GM18861 (cell line): ENCODE measurements at regions not wholly inside any gene's neighbourhood (a gene's known extent, or its start where the extent isn't known, plus 50 kb on each side); places are given as distances from the start of the nearest gene placed in this dataset.
A peak's percentile ranks its signal among the peaks of the same experiment; 100 is the strongest.
"Not testable (repeated sequence)": the region's sequence is repeated elsewhere in the genome, so short reads cannot be mapped to it uniquely, and the experiment has no call there.

Source experiments
- ATAC-seq: cut with Tn5 transposase; IDR thresholded peaks from one replicate; pipeline ENCODE4 v1.9.1; 2021; ENCODE audit not compliant: unreplicated experiment

DNA sequence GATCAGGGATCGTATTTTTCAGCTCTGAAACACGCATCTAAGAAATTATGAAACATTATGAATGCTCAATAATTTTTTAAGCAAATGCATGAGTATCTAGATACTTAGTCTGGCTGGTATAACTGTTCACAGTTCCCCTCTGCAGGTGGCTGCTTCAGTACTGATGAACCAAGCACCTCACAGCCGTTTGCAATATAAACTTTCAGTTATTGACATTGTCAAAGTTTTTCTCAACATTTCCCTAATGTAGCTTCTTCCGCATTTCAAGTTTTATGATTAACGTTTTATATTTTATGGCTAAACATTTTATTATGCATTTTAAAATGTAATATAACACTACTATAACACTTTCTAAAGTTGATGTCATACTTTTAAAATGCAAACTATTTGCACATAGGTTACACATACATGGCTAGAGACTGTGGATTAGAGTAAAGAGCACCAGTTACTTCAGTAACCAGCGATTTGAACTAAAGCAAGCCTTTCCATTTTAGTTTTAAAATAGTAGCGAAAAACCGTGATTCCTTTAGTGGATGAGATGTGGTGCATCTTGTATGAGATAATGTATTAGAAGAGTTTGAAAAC, 495.4 kb downstream of the XIRP2 start:
- ATAC-seq, result no peak

DNA sequence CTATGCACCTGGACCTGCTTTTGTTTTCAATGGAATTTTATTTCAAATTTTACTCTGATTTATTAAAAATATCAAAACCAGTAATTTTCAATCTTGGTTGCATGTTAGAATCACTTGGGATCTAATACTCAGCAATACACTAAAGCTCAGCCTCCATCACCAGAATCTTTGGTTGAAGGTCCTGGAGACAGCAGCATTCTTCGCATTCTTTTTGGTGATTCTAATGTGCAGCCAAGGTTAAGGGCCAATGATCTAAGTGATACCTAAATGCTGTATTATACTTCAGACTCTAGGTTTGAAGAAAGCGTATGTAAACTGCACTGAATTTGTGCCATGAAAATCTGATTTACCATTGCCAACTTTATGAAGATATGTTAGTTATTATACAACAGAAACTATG, 493.1 kb downstream of the XIRP2 start:
- ATAC-seq, result no peak

DNA sequence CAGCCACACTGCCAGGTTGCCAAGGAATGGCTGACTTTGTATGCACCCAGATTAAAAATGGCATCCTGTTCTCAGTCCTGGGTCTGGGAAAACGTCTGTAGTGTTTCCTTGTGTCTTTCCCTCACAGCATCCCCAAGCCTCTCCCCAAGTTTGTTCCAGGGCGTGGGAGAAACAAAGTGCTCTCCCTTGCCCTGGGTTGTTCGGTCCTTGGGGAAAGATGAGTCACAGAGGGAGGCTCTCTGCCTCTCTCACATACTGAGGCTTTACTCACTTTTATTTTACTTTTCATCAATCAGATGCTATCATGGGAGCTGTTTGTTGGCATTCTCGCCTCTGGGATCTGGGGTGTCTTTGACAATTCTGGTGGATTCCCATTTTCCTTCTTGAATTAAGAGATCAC, 492.3 kb downstream of the XIRP2 start:
- no peak for ATAC-seq

- no peak for ATAC-seq
Measured at GRCh38 chr2:167380094-167380493, 491.8 kb downstream of the XIRP2 start.

DNA sequence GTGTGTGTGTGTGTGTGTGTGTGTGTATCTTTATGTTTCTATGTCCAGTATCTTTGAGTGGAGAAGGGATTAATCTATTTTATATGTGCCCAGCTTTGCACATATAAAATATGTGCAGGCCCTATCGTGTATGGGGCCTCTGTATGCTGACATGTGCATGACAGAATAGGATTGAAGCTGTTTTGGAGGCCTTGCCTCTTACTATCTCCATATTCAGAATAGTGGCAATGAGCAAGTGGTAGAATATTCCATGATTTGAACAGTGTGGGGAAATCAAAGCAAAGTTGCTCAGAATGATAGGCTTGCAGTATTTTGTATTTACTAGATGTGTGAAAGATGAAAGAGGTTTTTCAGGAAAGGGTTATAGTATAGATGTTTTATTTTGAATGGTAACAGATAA, 480.8 kb downstream of the XIRP2 start:
- no peak for ATAC-seq

- ATAC-seq, result no peak
Measured at GRCh38 chr2:167368371-167368770, 480.1 kb downstream of the XIRP2 start.

DNA sequence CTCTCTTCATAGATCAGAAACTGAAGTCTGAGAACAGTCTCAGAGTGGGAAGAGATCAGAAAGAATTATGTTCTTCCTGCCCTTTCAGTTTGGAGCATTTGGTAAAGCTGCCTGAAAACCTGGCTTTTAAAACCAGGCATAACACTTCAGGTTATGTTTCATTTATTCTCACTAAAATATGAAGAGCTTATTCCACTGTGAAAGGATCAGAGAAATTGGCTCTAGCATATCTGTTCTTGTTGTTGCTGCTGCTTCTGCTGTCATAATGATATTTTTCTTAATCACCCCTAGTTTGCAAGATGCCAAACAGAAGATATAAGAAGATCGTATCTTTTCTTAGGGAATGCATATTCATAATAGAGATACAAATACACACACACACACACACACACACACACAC, 476.9 kb downstream of the XIRP2 start:
- ATAC-seq, result no peak

DNA sequence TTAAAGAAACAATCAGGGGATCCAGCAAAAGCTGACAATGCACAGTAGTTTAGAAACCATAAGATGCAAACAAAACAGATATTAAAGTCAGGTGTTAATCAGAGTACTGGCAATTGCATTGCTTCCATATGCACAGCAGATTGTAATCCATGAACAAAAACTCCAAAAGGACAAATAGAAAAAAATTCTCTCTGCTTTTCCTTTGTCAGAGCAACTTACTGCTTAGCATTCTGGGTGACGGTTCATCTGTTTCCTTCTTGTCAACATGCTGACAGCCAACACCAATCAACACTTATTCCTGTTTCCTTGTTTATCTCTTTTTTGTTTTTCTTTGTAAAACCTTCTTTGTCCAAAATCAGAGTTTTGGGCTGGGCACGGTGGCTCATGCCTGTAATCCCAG, 473.1 kb downstream of the XIRP2 start:
- no peak for ATAC-seq

DNA sequence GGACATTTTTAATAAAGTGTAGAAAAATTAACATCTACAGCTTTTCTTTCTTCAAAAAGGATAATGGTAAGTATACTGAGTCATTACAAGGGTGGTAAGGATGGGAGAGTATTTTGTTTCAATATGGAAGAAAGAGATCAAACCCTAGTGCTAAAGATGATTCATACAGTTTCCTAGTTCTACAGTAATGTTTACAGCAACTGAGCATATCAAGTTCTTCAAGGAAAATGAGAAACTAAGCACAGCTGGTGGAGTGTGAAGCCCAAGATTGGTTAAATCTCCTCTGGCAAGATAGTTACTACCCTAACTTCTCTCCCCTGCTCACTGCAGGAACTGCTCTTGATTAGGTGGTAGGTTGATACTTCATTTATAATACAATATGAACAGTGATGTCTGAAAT, 467.5 kb downstream of the XIRP2 start:
- no peak for ATAC-seq

DNA sequence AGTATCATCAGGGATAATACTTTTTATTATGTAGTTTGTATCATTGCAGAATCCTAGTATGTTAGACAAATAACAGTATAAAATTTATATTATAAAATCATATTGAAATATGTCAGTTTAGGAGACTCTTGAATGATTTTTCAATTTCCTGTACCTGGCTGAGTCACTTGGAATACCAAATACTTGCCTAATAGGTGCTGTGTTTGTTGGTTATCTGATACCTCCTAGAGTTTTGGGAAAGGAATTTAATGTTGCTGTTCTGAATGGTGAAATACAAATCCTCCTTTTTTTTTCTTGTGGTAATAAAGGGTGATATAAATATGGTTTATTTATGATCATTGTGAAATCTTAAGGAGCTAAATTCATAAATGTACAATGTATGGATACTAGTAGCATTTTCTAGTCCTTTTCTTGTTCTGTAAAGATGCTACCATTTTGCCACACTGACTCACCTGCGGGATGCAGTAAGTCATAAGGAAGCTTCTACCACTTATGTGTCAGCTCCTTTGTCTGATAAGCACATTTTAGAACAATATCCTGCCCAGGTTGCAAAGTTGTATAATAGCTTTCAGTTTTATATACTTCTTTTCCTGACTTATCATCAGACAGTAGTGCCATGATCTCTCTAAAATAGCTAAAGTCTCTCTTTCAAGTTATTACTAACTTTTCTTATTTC, 465.5 kb downstream of the XIRP2 start:
- no peak for ATAC-seq

DNA sequence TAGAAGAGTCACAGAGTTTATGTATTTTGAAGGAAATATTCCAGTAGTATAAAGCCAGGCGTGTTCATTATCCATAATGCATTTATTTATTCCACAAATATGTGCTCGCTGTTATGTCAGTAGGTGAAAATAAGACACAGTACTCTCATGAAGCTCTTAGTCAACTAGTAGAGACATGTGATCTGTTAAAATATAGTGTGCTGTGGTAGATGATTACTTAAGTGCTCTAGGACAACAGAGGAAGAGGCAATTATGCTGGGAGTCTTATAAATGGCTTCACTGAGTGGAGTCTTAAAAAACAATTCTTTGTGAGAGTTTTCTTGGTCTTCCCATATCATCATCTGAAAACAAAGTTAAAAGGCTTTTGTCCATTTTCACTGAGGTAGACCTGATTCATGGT, 457.3 kb downstream of the XIRP2 start:
- ATAC-seq, result no peak

DNA sequence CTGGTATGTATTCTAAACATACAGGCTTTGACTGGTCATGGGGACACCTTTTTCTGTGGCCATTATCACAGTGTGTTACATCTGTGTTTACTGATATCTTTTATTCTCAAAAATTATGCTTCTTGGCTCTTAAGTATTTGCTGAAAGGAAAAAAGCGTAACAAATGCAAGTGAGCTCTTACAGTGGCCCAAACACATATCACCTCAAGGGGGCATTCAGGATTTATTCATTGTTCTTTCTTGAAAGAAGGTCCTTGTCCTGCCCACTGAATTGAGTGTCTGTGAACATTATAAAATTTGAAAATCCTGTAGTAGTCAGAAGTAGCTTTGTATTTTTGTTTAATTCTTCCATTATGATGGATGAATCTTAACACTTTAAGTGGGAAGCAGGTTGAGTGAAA, 454.5 kb downstream of the XIRP2 start:
- no peak for ATAC-seq

GRCh38 chr2:167340322-167340721, 452.0 kb downstream of the XIRP2 start:
- no peak for ATAC-seq

DNA sequence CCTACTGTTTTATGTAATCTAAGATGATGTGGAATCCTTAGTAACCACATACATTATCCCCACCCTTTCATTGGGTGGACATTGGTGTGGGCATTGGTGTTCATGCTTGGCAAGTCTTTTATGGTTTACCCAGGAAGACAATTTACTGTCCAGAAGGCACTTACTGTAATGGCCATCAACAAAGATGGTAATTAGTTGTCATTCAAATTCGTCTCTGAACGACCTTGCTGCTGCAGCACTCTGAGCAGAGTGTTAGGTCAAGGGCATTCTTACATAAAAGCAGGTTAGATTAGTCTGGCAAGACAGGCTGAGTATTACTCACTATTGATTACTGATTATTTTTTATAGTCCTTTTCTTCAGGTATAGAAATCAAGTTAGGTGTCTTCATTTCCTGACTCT, 447.9 kb downstream of the XIRP2 start:
- no peak for ATAC-seq

GRCh38 chr2:167335541-167335992, 447.3 kb downstream of the XIRP2 start:
- no peak for ATAC-seq

DNA sequence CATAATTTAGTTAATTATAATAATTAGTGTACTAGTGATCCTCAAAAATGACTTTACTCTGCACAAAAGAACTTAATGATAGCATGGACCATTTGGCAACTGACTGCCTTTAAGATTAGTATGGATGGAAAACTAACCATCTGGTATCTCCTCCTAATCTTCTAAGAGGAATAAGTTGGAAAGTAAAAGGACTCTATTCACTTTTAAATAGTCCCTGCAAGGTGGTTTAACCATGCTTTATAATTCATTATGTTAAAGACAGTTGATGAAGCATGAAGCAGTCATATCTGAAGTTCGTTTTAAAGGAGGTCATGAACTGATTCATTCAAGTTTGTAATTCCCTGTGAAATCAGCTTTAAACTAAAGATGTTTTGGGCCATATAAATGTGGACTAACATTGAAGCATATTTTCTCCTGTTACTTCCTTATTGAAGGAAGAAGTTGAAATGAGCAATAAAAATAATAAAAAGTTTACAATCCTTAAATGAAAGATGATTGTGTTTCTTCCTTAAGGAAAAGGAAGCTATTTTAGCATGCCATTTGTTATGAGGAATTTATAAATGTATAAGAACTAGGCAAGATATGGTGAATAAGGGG, 446.0 kb downstream of the XIRP2 start:
- no peak for ATAC-seq

DNA sequence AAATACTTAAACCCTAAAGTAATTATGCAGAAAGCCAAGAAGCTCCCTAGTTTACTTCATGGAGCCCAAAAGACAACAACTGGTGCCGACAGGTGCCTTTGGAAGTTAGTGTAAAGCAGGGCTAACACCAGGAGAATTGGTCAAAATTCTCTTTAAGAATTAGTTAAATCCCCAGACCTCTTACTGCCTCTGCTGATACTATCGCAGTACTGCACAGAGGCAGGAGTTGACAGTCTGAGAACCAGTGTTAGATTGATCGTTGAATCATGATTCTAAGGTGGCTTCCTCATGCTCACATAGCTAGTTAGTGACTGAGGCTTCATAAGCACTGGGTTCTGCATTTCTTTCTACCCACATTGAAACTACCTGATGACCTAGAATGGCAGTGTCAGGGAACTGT, 445.0 kb downstream of the XIRP2 start:
- ATAC-seq, result no peak

DNA sequence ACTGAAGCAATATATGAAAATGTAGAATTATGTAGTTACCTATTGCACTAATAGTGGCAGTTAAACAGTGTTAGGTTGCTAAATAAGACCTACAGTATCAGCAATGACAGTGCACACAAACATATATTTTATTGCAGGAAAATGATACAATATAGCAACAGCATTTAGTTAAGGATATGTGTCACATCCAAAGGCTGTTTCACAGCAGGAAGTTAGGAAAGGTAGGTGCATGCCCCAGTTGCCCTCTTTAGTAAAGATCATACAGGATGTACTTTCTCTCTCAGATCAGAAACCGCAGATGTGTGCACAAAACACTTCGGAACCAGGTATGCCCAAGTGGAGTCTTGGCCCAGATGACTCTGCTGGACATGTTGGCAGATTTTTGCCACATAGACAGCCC, 444.1 kb downstream of the XIRP2 start:
- ATAC-seq, result no peak

GRCh38 chr2:167331636-167332232, 443.5 kb downstream of the XIRP2 start:
- peak; percentile 59 for ATAC-seq

DNA sequence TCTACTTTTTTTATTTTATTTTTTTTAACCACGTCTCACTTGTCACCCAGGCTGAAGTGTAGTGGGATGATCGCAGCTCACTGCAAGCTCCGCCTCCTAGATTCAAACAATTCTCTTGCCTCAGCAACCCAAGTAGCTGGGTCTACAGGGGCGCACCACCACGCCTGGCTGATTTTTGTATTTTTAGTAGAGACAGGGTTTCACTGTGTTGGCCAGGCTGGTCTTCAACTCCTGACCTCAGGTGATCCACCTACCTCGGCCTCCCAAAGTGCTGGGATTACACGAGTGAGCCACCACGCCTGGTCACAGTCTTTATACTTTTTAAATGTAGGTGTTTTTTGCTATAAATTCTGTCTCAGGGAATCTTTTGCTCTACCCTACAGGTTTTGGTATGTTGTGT, 440.5 kb downstream of the XIRP2 start:
- ATAC-seq, result not testable (repeated sequence)

- no peak for ATAC-seq
Measured at GRCh38 chr2:167322795-167323194, 434.5 kb downstream of the XIRP2 start.

- ATAC-seq, result no peak
Measured at GRCh38 chr2:167318581-167318980, 430.3 kb downstream of the XIRP2 start.
